Liver (tissue), 8 donors: ENCODE measurements at regions not wholly inside any gene's neighbourhood (a gene's known extent, or its start where the extent isn't known, plus 50 kb on each side); places are given as distances from the start of the nearest gene placed in this dataset.

Experiments
- DNase-seq: peaks from one replicate; pipeline ENCODE4 v3.0.0-alpha.2; 2017; ENCODE audit warnings: low spot score
- H3K27ac ChIP-seq, 2 donors: one replicate each; pipeline ENCODE4 v1.7.0; 2013; ENCODE audit warnings: inconsistent platforms in 2 of 2, low read length in 2 of 2, control low read depth in 1 of 2, low read depth in 1 of 2, mild to moderate bottlenecking in 1 of 2
- H3K27me3 ChIP-seq, 4 donors: one replicate each; pipeline versions ENCODE4 v1.6.1 to v1.7.0; 2013; ENCODE audit warnings: low read length in 3 of 4, inconsistent platforms in 1 of 4, mild to moderate bottlenecking in 1 of 4, moderate library complexity in 1 of 4; ENCODE audit not compliant: control insufficient read depth in 4 of 4, insufficient read depth in 4 of 4
- H3K36me3 ChIP-seq, 4 donors: one replicate each; pipeline versions ENCODE4 v1.6.1 to v1.7.0; 2013; ENCODE audit warnings: low read length in 3 of 4, mild to moderate bottlenecking in 3 of 4, low read depth in 1 of 4, moderate library complexity in 1 of 4; ENCODE audit not compliant: control insufficient read depth in 4 of 4, insufficient read depth in 3 of 4
- H3K4me1 ChIP-seq, 4 donors: one replicate each; pipeline versions ENCODE4 v1.6.1 to v1.7.0; 2013; ENCODE audit warnings: low read length in 3 of 4, mild to moderate bottlenecking in 3 of 4, moderate library complexity in 1 of 4; ENCODE audit not compliant: control insufficient read depth in 4 of 4, insufficient read depth in 4 of 4
- H3K4me3 ChIP-seq, 3 donors: one replicate each; pipeline versions ENCODE4 v1.6.1 to v1.7.0; 2013; ENCODE audit warnings: low read length in 3 of 3, control low read depth in 1 of 3, low read depth in 1 of 3, mild to moderate bottlenecking in 1 of 3
- H3K9ac ChIP-seq, 2 donors: one replicate each; pipeline ENCODE4 v1.7.0; 2013; ENCODE audit warnings: low read length in 2 of 2, mild to moderate bottlenecking in 2 of 2, moderate library complexity in 2 of 2, control low read depth in 1 of 2, low read depth in 1 of 2
- H3K9me3 ChIP-seq, 4 donors: one replicate each; pipeline versions ENCODE4 v1.6.1 to v1.7.0; 2013; ENCODE audit warnings: low read length in 3 of 4; ENCODE audit not compliant: control insufficient read depth in 4 of 4
- EGR1 ChIP-seq, 2 donors: IDR thresholded peaks; 2 replicates each; pipeline ENCODE4 v1.6.1; 2016 to 2018; ENCODE audit warnings: antibody characterized with exemption in 2 of 2, low read depth in 2 of 2
- FOXA1 ChIP-seq: IDR thresholded peaks from 2 replicates; pipeline ENCODE4 v1.6.1; 2016; ENCODE audit warnings: antibody characterized with exemption
- FOXA2 ChIP-seq: IDR thresholded peaks from 2 replicates; pipeline ENCODE4 v1.6.1; 2016; ENCODE audit warnings: antibody characterized with exemption
- GABPA ChIP-seq, 2 donors: IDR thresholded peaks in 1 of 2; conservative IDR thresholded peaks in 1 of 2; 2 replicates each; pipeline ENCODE4 v1.6.1; 2016; ENCODE audit warnings: antibody characterized with exemption in 2 of 2, mild to moderate bottlenecking in 1 of 2, moderate library complexity in 1 of 2
- HNF4A ChIP-seq, 2 donors: conservative IDR thresholded peaks; 2 replicates each; pipeline ENCODE4 v1.6.1; 2016; ENCODE audit warnings: antibody characterized with exemption in 2 of 2, mild to moderate bottlenecking in 2 of 2
- HNF4G ChIP-seq: IDR thresholded peaks from 2 replicates; pipeline ENCODE4 v1.6.1; 2016; ENCODE audit warnings: antibody characterized with exemption
- JUND ChIP-seq, 2 donors: IDR thresholded peaks; 2 replicates each; pipeline ENCODE4 v1.6.1; 2016; ENCODE audit warnings: antibody characterized with exemption in 2 of 2
- NR2F2 ChIP-seq: IDR thresholded peaks from 2 replicates; pipeline ENCODE4 v1.6.1; 2016; ENCODE audit warnings: antibody characterized with exemption
- RAD21 ChIP-seq, 2 donors: IDR thresholded peaks; 2 replicates each; pipeline ENCODE4 v1.6.1; 2016; ENCODE audit warnings: antibody characterized with exemption in 2 of 2, mild to moderate bottlenecking in 2 of 2
- RXRA ChIP-seq, 2 donors: IDR thresholded peaks; 2 replicates each; pipeline ENCODE4 v1.6.1; 2017 to 2018; ENCODE audit warnings: antibody characterized with exemption in 2 of 2, mild to moderate bottlenecking in 1 of 2
- SP1 ChIP-seq: IDR thresholded peaks from 2 replicates; pipeline ENCODE4 v1.6.1; 2018; ENCODE audit warnings: antibody characterized with exemption, mild to moderate bottlenecking
- TAF1 ChIP-seq: conservative IDR thresholded peaks from 2 replicates; pipeline ENCODE4 v1.6.1; 2016; ENCODE audit warnings: antibody characterized with exemption, mild to moderate bottlenecking
- YY1 ChIP-seq: IDR thresholded peaks from 2 replicates; pipeline ENCODE4 v1.6.1; 2016; ENCODE audit warnings: antibody characterized with exemption, mild to moderate bottlenecking
- WGBS: extraction: QIAGEN DNeasy Blood & Tissue Kit; methylation state at CpG from one replicate; pipeline ENCODE4 v1.1.7; 2013; 5-methylcytosine and 5-hydroxymethylcytosine counted together
- TF ChIP-seq, protein P1 (sequence below): IDR thresholded peaks from 2 replicates; pipeline ENCODE4 v1.6.1; 2016; ENCODE audit warnings: antibody characterized with exemption
- TF ChIP-seq, protein P2 (sequence below): fragments of 150-350 bp; IDR thresholded peaks from 2 replicates; pipeline ENCODE4 v1.5.1; 2017; ENCODE audit warnings: improper control_type of control experiment, low read depth, low read length; ENCODE audit not compliant: missing input control
- TF ChIP-seq, protein P3 (sequence below): IDR thresholded peaks from 2 replicates; pipeline ENCODE4 v1.6.1; 2016; ENCODE audit warnings: antibody characterized with exemption
- TF ChIP-seq, protein P4 (sequence below): IDR thresholded peaks from 2 replicates; pipeline ENCODE4 v1.6.1; 2016; ENCODE audit warnings: antibody characterized with exemption
- donor health status: healthy.
- donor health status: healthy.
- donor health status: healthy.
- donor health status: healthy.
- donor health status: healthy.

DNA sequence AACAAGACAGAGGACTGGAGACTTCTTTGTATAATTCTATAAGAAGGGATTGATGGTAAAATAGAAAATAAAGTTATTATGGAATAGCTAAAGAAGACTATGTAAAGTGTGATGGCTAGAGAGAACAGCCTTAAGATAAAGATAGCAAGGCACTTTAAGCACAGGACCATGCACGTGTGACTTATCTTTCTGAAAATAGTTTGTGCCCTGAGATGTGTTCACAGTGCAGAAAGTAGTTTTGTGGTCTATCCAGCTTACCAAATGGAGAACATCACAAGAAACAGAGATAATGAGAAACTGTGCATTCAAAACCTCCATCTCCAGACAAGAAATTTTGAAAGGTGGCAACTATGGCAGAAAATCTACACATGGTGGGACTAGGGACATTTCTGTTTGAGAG is 213.3 kb downstream of the PARM1 start:
- H3K27ac ChIP-seq = no peak overlapping the region
- H3K36me3 ChIP-seq = no peaks in the 10 kb centered on the region
- H3K9me3 ChIP-seq = no peaks in the 10 kb centered on the region
- H3K4me3 ChIP-seq = no peak overlapping the region
- TF ChIP-seq, protein P1, sequence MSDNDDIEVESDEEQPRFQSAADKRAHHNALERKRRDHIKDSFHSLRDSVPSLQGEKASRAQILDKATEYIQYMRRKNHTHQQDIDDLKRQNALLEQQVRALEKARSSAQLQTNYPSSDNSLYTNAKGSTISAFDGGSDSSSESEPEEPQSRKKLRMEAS = no peak
- TF ChIP-seq EGR1 (IDR thresholded peaks at IDR 0.05; ENCODE audit: low read depth in 2 of 2) = no peak
- TF ChIP-seq SP1 = no peak
- TF ChIP-seq HNF4A (conservative IDR thresholded peaks at IDR 0.05) = no peak
- no peak for TF ChIP-seq FOXA2
- TF ChIP-seq NR2F2 = no peak
- no peak for TF ChIP-seq HNF4G
- TF ChIP-seq JUND (IDR thresholded peaks at IDR 0.05) = no peak
- H3K4me1 ChIP-seq = no peaks in the 10 kb centered on the region
- WGBS = 64% methylated on average over 1 of the region's 1 CpG
- H3K27me3 ChIP-seq = no peaks in the 10 kb centered on the region
- no peak for DNase-seq
- no peak overlapping the region for H3K9ac ChIP-seq

DNA sequence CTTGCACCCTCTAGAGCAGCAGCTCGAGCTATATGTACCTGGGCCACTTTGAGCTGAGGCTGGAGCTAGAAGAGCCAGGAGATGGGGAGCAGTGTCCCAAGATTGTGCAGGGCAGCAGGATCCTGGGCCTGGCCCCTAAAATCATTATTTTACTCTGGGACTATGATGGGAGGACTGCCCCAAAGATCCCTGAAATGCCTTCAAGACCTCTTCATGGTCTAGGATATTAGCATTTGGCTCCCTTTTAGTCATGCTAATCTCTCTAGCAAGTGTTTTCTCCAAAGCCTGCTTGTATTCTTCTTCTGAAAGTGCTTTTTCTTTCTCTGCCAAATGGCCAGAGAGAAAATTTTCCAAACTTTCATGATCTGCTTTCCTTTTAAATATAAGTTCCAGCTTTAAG is 211.6 kb downstream of the PARM1 start:
- Histone ChIP-seq H3K9me3 (no peaks in the 10 kb centered on the region), H3K27me3 (peaks cover 0 to 3% (median 0%) of the 10 kb centered on the region in 4 donors), H3K27ac (no peak overlapping the region), H3K4me3 (no peak overlapping the region), H3K4me1 (no peaks in the 10 kb centered on the region), H3K36me3 (no peaks in the 10 kb centered on the region), H3K9ac (no peak overlapping the region)
- TF ChIP-seq, protein P1 = no peak
- TF ChIP-seq RAD21 (IDR thresholded peaks at IDR 0.05) (no peak), TAF1 (no peak), FOXA2 (no peak), NR2F2 (no peak), SP1 (no peak), HNF4G (no peak), HNF4A (conservative IDR thresholded peaks at IDR 0.05) (no peak), RXRA (IDR thresholded peaks at IDR 0.05) (no peak), EGR1 (IDR thresholded peaks at IDR 0.05; ENCODE audit: low read depth in 2 of 2) (no peak), YY1 (no peak), JUND (IDR thresholded peaks at IDR 0.05) (no peak), GABPA (IDR thresholded peaks at IDR 0.05 in 1 of 2, conservative IDR thresholded peaks at IDR 0.05 in 1 of 2) (no peak), FOXA1 (no peak)
- TF ChIP-seq, protein P2, sequence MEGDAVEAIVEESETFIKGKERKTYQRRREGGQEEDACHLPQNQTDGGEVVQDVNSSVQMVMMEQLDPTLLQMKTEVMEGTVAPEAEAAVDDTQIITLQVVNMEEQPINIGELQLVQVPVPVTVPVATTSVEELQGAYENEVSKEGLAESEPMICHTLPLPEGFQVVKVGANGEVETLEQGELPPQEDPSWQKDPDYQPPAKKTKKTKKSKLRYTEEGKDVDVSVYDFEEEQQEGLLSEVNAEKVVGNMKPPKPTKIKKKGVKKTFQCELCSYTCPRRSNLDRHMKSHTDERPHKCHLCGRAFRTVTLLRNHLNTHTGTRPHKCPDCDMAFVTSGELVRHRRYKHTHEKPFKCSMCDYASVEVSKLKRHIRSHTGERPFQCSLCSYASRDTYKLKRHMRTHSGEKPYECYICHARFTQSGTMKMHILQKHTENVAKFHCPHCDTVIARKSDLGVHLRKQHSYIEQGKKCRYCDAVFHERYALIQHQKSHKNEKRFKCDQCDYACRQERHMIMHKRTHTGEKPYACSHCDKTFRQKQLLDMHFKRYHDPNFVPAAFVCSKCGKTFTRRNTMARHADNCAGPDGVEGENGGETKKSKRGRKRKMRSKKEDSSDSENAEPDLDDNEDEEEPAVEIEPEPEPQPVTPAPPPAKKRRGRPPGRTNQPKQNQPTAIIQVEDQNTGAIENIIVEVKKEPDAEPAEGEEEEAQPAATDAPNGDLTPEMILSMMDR = no peak
- TF ChIP-seq, protein P3, sequence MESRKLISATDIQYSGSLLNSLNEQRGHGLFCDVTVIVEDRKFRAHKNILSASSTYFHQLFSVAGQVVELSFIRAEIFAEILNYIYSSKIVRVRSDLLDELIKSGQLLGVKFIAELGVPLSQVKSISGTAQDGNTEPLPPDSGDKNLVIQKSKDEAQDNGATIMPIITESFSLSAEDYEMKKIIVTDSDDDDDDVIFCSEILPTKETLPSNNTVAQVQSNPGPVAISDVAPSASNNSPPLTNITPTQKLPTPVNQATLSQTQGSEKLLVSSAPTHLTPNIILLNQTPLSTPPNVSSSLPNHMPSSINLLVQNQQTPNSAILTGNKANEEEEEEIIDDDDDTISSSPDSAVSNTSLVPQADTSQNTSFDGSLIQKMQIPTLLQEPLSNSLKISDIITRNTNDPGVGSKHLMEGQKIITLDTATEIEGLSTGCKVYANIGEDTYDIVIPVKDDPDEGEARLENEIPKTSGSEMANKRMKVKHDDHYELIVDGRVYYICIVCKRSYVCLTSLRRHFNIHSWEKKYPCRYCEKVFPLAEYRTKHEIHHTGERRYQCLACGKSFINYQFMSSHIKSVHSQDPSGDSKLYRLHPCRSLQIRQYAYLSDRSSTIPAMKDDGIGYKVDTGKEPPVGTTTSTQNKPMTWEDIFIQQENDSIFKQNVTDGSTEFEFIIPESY = no peak
- TF ChIP-seq, protein P4, sequence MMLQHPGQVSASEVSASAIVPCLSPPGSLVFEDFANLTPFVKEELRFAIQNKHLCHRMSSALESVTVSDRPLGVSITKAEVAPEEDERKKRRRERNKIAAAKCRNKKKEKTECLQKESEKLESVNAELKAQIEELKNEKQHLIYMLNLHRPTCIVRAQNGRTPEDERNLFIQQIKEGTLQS = no peak
- no peak for DNase-seq
- 65% methylated on average over 1 of the region's 1 CpG for WGBS
